WTC11 (cell line): ENCODE measurements at regions not wholly inside any gene's neighbourhood (a gene's known extent, or its start where the extent isn't known, plus 50 kb on each side); places are given as distances from the start of the nearest gene placed in this dataset.

Experiments
- ATAC-seq: fragments of 200-7000 bp; cut with Tn5 transposase; 2 replicates; pipeline ENCODE4 v1.10.0; 2021; ENCODE audit warnings: mild to moderate bottlenecking, moderate library complexity
- CTCF ChIA-PET: fragments of 300-600 bp; sonication (Branson Sonifier 250); formaldehyde crosslinking; loops from one replicate; lab custom pipeline; 2021; ENCODE audit warnings: antibody characterized with exemption; lab: Charles Lee
- POLR2A ChIA-PET: fragments of 350-600 bp; sonication (Branson Sonifier 250); formaldehyde crosslinking; loops from one replicate; lab custom pipeline; 2021; ENCODE audit warnings: antibody characterized with exemption; lab: Charles Lee
- DNase-seq: peaks from one replicate; pipeline ENCODE4 v3.0.0; 2021; ENCODE audit warnings: low spot score
- H3K27ac Mint-ChIP-seq: 2 replicates; pipeline ENCODE4 v1.8.0; 2021; ENCODE audit warnings: mixed read lengths
- H3K27me3 Mint-ChIP-seq: 2 replicates; pipeline ENCODE4 v1.8.0; 2021; ENCODE audit warnings: low read depth, mild to moderate bottlenecking, moderate library complexity, mixed read lengths
- H3K36me3 Mint-ChIP-seq: 2 replicates; pipeline ENCODE4 v1.8.0; 2021; ENCODE audit warnings: mixed read lengths
- H3K4me1 Mint-ChIP-seq: 2 replicates; pipeline ENCODE4 v1.8.0; 2022; ENCODE audit warnings: mixed read lengths
- H3K4me3 Mint-ChIP-seq: 2 replicates; pipeline ENCODE4 v1.8.0; 2021; ENCODE audit warnings: mild to moderate bottlenecking, moderate library complexity, mixed read lengths
- H3K9me3 Mint-ChIP-seq: 2 replicates; pipeline ENCODE4 v1.8.0; 2021; ENCODE audit warnings: mixed read lengths
- ATF1 ChIP-seq: sonication (generic); formaldehyde crosslinking; IDR thresholded peaks from 2 replicates; pipeline ENCODE4 v1.8.1; 2023; ENCODE audit warnings: mild to moderate bottlenecking, moderate library complexity, missing genetic modification reagents
- CREB1 ChIP-seq: sonication (generic); formaldehyde crosslinking; IDR thresholded peaks from 2 replicates; pipeline ENCODE4 v1.8.0; 2023; ENCODE audit warnings: mild to moderate bottlenecking, missing genetic modification reagents
- ELF4 ChIP-seq: sonication (generic); formaldehyde crosslinking; IDR thresholded peaks from 2 replicates; pipeline ENCODE4 v1.8.1; 2022; ENCODE audit warnings: low read depth, mild to moderate bottlenecking, moderate library complexity, missing genetic modification reagents
- GABPB1 ChIP-seq: sonication (generic); formaldehyde crosslinking; IDR thresholded peaks from 2 replicates; pipeline ENCODE4 v1.8.1; 2023; ENCODE audit warnings: mild to moderate bottlenecking, missing genetic modification reagents
- GRHL2 ChIP-seq: fragments of 250-450 bp; sonication (Bioruptor Pico); IDR thresholded peaks from 2 replicates; pipeline ENCODE4 v1.8.0; 2022; ENCODE audit warnings: mild to moderate bottlenecking, moderate library complexity; ENCODE audit not compliant: insufficient replicate concordance, severe bottlenecking
- IRF2 ChIP-seq: sonication (generic); formaldehyde crosslinking; IDR thresholded peaks from 2 replicates; pipeline ENCODE4 v1.8.0; 2022; ENCODE audit warnings: low read depth, missing genetic modification reagents, borderline replicate concordance
- JAZF1 ChIP-seq: fragments of 250-450 bp; sonication (Bioruptor Pico); IDR thresholded peaks from 2 replicates; pipeline ENCODE4 v1.9.0; 2021; ENCODE audit warnings: moderate library complexity, mild to moderate bottlenecking, inconsistent platforms
- MXD4 ChIP-seq: fragments of 250-450 bp; sonication (Bioruptor Pico); IDR thresholded peaks from 2 replicates; pipeline ENCODE4 v1.8.0; 2021; ENCODE audit warnings: mild to moderate bottlenecking, moderate library complexity, borderline replicate concordance
- NFATC4 ChIP-seq: fragments of 250-450 bp; sonication (Bioruptor Pico); IDR thresholded peaks from 2 replicates; pipeline ENCODE4 v1.9.0; 2021; ENCODE audit warnings: mild to moderate bottlenecking
- NR1H2 ChIP-seq: sonication (generic); formaldehyde crosslinking; IDR thresholded peaks from 2 replicates; pipeline ENCODE4 v1.9.0; 2021; ENCODE audit warnings: mild to moderate bottlenecking, moderate library complexity, missing genetic modification reagents
- NR2C2 ChIP-seq: sonication (generic); formaldehyde crosslinking; IDR thresholded peaks from 2 replicates; pipeline ENCODE4 v1.8.0; 2022; ENCODE audit warnings: mild to moderate bottlenecking, missing genetic modification reagents
- OVOL2 ChIP-seq: fragments of 250-450 bp; sonication (Bioruptor Pico); IDR thresholded peaks from 2 replicates; pipeline ENCODE4 v1.9.0; 2021; ENCODE audit warnings: mild to moderate bottlenecking, borderline replicate concordance
- RELA ChIP-seq: sonication (generic); formaldehyde crosslinking; IDR thresholded peaks from 2 replicates; pipeline ENCODE4 v1.8.1; 2022; ENCODE audit warnings: missing genetic modification reagents, mild to moderate bottlenecking, borderline replicate concordance
- RORB ChIP-seq: fragments of 250-450 bp; sonication (Bioruptor Pico); IDR thresholded peaks from 2 replicates; pipeline ENCODE4 v1.9.0; 2021; ENCODE audit warnings: mild to moderate bottlenecking
- TCF7 ChIP-seq: sonication (generic); formaldehyde crosslinking; IDR thresholded peaks from 2 replicates; pipeline ENCODE4 v1.8.0; 2022; ENCODE audit warnings: mild to moderate bottlenecking, low read depth, missing genetic modification reagents, moderate library complexity
- ZBTB21 ChIP-seq: sonication (generic); formaldehyde crosslinking; IDR thresholded peaks from 2 replicates; pipeline ENCODE4 v1.8.1; 2023; ENCODE audit warnings: mild to moderate bottlenecking, missing genetic modification reagents, borderline replicate concordance
- ZNF423 ChIP-seq: fragments of 250-450 bp; sonication (Bioruptor Pico); IDR thresholded peaks from 2 replicates; pipeline ENCODE4 v2.1.2; 2022; ENCODE audit warnings: mild to moderate bottlenecking, moderate library complexity
- TF ChIP-seq, protein P1 (sequence below): sonication (generic); formaldehyde crosslinking; IDR thresholded peaks from 2 replicates; pipeline ENCODE4 v1.8.0; 2023; ENCODE audit warnings: mild to moderate bottlenecking, missing genetic modification reagents
- TF ChIP-seq, protein P2 (sequence below): sonication (generic); formaldehyde crosslinking; IDR thresholded peaks from 2 replicates; pipeline ENCODE4 v1.8.1; 2022; ENCODE audit warnings: low read depth, mild to moderate bottlenecking, moderate library complexity, missing genetic modification reagents, borderline replicate concordance
- TF ChIP-seq, protein P3 (sequence below): sonication (generic); formaldehyde crosslinking; IDR thresholded peaks from 2 replicates; pipeline ENCODE4 v1.8.1; 2022; ENCODE audit warnings: low read depth, missing genetic modification reagents, borderline replicate concordance
- TF ChIP-seq, protein P4 (sequence below): sonication (generic); formaldehyde crosslinking; IDR thresholded peaks from 2 replicates; pipeline ENCODE4 v1.8.1; 2023; ENCODE audit warnings: mild to moderate bottlenecking, missing genetic modification reagents
- TF ChIP-seq, protein P5 (sequence below): fragments of 250-450 bp; sonication (Bioruptor Pico); IDR thresholded peaks from 2 replicates; pipeline ENCODE4 v1.8.0; 2021; ENCODE audit warnings: mild to moderate bottlenecking
- TF ChIP-seq, protein P6 (sequence below): fragments of 200-600 bp; IDR thresholded peaks from 2 replicates; pipeline ENCODE4 v1.8.0; 2022; ENCODE audit warnings: antibody characterized with exemption

DNA sequence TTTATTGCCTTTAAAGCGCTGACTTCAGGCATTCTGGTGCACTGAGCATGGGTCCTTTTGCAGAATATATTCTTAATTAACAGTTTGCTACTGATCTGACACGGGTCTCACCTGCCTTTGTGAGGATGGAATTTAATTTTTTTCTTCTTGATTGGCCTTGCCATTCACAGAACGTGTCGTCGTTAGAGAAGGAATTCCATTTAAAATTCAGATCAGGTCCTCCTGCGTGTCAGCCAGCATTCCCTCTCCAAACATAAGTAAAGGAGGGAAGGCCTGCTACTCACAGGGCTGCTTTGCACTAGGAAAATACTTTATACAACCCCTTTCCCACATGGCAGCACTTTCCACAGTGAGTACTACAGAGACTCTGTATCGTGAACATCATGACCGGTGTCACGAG lies 492.7 kb downstream of the NTRK3 start:
- DNase-seq: no peak
- H3K27me3 Mint-ChIP-seq: peaks cover 2% of the 10 kb centered on the region; the same call in 1 of the 2 replicates
- TF ChIP-seq ZNF423 (no peak), RELA (CRISPR knock-in tag) (no peak), OVOL2 (no peak), NR1H2 (CRISPR knock-in tag) (no peak), IRF2 (CRISPR knock-in tag) (no peak), MXD4 (no peak), NR2C2 (CRISPR knock-in tag) (no peak)
- TF ChIP-seq, protein P1, sequence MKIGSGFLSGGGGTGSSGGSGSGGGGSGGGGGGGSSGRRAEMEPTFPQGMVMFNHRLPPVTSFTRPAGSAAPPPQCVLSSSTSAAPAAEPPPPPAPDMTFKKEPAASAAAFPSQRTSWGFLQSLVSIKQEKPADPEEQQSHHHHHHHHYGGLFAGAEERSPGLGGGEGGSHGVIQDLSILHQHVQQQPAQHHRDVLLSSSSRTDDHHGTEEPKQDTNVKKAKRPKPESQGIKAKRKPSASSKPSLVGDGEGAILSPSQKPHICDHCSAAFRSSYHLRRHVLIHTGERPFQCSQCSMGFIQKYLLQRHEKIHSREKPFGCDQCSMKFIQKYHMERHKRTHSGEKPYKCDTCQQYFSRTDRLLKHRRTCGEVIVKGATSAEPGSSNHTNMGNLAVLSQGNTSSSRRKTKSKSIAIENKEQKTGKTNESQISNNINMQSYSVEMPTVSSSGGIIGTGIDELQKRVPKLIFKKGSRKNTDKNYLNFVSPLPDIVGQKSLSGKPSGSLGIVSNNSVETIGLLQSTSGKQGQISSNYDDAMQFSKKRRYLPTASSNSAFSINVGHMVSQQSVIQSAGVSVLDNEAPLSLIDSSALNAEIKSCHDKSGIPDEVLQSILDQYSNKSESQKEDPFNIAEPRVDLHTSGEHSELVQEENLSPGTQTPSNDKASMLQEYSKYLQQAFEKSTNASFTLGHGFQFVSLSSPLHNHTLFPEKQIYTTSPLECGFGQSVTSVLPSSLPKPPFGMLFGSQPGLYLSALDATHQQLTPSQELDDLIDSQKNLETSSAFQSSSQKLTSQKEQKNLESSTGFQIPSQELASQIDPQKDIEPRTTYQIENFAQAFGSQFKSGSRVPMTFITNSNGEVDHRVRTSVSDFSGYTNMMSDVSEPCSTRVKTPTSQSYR (CRISPR knock-in tag): no peak
- TF ChIP-seq, protein P2, sequence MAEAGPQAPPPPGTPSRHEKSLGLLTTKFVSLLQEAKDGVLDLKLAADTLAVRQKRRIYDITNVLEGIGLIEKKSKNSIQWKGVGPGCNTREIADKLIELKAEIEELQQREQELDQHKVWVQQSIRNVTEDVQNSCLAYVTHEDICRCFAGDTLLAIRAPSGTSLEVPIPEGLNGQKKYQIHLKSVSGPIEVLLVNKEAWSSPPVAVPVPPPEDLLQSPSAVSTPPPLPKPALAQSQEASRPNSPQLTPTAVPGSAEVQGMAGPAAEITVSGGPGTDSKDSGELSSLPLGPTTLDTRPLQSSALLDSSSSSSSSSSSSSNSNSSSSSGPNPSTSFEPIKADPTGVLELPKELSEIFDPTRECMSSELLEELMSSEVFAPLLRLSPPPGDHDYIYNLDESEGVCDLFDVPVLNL (CRISPR knock-in tag): no peak
- TF ChIP-seq, protein P3, sequence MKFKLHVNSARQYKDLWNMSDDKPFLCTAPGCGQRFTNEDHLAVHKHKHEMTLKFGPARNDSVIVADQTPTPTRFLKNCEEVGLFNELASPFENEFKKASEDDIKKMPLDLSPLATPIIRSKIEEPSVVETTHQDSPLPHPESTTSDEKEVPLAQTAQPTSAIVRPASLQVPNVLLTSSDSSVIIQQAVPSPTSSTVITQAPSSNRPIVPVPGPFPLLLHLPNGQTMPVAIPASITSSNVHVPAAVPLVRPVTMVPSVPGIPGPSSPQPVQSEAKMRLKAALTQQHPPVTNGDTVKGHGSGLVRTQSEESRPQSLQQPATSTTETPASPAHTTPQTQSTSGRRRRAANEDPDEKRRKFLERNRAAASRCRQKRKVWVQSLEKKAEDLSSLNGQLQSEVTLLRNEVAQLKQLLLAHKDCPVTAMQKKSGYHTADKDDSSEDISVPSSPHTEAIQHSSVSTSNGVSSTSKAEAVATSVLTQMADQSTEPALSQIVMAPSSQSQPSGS: no peak
- TF ChIP-seq, all 79 proteins: peak for 0
- no peak for ATAC-seq
- Mint-ChIP-seq H3K4me3 (no peak overlapping the region), H3K4me1 (peaks cover 18% of the 10 kb centered on the region), H3K9me3 (peaks cover 2% of the 10 kb centered on the region; the same call in 1 of the 2 replicates), H3K36me3 (no peaks in the 10 kb centered on the region), H3K27ac (no peak overlapping the region)
- ChIA-PET POLR2A (interaction anchor here (0.8 kb wide), 1 partner anchor 10 kb away, joined by 7 read pairs; no protein-coding TSS in a partner anchor), CTCF (no interaction called here)

DNA sequence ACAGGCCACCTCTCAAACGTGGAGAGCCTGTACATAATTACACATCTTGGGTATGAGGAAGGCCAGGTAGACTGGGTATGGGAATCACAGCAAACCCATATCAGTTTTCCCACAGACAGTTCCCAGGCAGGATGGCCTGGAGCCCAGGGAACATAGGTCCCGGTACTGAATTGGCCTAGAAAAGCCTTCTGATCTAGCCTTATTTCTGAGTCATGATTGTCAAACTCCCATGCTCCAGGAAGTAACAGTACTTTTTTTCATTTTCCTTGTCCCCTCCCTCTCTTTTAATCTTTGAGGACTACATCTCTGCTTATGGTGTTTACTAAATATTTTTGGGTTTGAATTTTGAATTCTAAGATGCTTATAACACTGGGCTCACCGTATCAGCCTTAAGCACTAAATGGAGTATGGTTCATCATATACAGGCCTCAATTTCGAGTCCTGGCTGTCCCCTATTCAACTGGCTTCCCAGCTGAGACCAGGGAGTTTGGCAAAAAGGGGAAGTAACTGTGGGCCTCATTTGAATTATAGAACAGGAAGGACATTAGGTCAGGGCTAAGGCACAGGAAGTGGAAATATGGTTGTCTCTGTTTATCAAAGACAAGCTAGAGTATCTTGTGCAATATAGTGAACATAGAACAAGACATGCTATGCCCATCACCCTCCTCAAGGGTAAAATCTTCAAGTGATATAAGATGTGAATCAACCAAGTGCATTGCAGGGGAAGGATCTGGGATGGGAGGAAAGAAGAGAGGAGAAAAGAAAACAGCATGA lies 494.6 kb downstream of the NTRK3 start:
- Mint-ChIP-seq H3K9me3 (no peaks in the 10 kb centered on the region; the same call in 1 of the 2 replicates), H3K4me3 (no peak overlapping the region), H3K27ac (no peak overlapping the region)
- CTCF ChIA-PET: no interaction called here
- DNase-seq: no peak
- no peak for TF ChIP-seq JAZF1
- no peak for TF ChIP-seq RORB
- no peak for TF ChIP-seq ZBTB21
- no peak for TF ChIP-seq TCF7
- TF ChIP-seq NFATC4 (CRISPR knock-in tag): no peak
- TF ChIP-seq GRHL2 (CRISPR knock-in tag): no peak
- TF ChIP-seq ELF4 (CRISPR knock-in tag): no peak
- no peak for TF ChIP-seq ATF1 (CRISPR knock-in tag)
- TF ChIP-seq, protein P4, sequence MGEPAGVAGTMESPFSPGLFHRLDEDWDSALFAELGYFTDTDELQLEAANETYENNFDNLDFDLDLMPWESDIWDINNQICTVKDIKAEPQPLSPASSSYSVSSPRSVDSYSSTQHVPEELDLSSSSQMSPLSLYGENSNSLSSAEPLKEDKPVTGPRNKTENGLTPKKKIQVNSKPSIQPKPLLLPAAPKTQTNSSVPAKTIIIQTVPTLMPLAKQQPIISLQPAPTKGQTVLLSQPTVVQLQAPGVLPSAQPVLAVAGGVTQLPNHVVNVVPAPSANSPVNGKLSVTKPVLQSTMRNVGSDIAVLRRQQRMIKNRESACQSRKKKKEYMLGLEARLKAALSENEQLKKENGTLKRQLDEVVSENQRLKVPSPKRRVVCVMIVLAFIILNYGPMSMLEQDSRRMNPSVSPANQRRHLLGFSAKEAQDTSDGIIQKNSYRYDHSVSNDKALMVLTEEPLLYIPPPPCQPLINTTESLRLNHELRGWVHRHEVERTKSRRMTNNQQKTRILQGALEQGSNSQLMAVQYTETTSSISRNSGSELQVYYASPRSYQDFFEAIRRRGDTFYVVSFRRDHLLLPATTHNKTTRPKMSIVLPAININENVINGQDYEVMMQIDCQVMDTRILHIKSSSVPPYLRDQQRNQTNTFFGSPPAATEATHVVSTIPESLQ: no peak
- TF ChIP-seq, protein P5, sequence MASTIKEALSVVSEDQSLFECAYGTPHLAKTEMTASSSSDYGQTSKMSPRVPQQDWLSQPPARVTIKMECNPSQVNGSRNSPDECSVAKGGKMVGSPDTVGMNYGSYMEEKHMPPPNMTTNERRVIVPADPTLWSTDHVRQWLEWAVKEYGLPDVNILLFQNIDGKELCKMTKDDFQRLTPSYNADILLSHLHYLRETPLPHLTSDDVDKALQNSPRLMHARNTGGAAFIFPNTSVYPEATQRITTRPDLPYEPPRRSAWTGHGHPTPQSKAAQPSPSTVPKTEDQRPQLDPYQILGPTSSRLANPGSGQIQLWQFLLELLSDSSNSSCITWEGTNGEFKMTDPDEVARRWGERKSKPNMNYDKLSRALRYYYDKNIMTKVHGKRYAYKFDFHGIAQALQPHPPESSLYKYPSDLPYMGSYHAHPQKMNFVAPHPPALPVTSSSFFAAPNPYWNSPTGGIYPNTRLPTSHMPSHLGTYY (CRISPR knock-in tag): no peak
- TF ChIP-seq CREB1 (CRISPR knock-in tag): no peak
- no peak for TF ChIP-seq GABPB1
- TF ChIP-seq, protein P6, sequence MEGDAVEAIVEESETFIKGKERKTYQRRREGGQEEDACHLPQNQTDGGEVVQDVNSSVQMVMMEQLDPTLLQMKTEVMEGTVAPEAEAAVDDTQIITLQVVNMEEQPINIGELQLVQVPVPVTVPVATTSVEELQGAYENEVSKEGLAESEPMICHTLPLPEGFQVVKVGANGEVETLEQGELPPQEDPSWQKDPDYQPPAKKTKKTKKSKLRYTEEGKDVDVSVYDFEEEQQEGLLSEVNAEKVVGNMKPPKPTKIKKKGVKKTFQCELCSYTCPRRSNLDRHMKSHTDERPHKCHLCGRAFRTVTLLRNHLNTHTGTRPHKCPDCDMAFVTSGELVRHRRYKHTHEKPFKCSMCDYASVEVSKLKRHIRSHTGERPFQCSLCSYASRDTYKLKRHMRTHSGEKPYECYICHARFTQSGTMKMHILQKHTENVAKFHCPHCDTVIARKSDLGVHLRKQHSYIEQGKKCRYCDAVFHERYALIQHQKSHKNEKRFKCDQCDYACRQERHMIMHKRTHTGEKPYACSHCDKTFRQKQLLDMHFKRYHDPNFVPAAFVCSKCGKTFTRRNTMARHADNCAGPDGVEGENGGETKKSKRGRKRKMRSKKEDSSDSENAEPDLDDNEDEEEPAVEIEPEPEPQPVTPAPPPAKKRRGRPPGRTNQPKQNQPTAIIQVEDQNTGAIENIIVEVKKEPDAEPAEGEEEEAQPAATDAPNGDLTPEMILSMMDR: no peak
- TF ChIP-seq, all 79 proteins: peak for 0
- no peaks in the 10 kb centered on the region for H3K36me3 Mint-ChIP-seq
- POLR2A ChIA-PET: no interaction called here
- no peak for ATAC-seq
- H3K27me3 Mint-ChIP-seq: no peaks in the 10 kb centered on the region
- H3K4me1 Mint-ChIP-seq: peaks cover 18% of the 10 kb centered on the region
